GM19463 (cell line): ENCODE measurements at regions not wholly inside any gene's neighbourhood (a gene's known extent, or its start where the extent isn't known, plus 50 kb on each side); places are given as distances from the start of the nearest gene placed in this dataset.

Source experiments
- ATAC-seq: cut with Tn5 transposase; IDR thresholded peaks from one replicate; pipeline ENCODE4 v1.9.1; 2021; ENCODE audit warnings: mild to moderate bottlenecking, moderate library complexity; ENCODE audit not compliant: unreplicated experiment

DNA sequence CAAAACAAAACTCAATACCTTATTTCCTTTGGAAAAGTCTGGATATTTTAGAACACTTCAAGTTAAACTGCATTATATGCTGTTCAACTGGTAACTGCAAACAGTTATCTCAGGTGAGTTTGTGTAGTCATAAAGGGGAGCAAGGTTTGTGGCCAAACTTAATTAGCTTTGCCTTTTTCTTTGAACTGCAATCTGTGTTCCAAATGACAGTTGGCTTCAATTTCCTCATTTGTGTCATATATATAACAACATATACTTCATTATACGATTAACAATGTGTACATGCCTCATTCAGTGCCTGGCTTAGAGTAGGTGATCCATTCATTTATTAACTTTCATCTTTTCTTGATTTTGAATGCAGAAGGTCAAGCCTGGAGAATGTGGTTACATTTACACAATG lies 55.8 kb downstream of the KCNE4 start:
- no peak for ATAC-seq

DNA sequence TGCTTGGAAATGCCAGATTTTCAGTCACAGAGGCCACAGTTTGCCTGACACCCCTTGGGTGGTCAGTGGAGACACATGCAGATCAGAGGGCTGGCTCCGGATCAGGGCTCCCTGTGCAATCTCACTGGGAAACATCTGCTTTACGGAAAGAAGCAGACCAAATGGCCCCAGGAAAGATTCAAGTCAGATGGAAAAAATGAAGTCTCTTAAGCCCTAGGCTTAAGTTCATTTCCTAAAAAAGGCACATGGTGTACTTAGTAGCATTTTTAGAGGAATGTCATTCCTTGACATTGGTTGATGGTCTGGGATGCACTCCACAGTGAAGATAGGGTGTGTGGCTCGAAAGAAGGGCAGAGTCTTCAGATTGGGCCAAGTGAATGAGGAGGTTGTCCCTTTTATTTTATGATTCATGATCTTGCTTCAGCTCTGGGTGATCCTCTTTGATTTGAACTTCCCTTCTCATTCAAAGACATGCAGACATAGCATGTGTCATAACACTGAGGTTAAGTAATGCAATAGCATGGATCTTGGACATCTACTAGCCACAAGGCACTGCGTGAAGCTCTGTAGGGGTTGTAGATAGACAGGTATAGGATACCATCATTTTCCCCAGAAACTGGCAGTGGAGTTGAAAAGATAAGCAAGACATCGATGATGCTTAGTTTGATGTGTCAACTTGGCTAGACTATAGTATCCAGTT lies 56.5 kb downstream of the KCNE4 start:
- ATAC-seq = no peak

DNA sequence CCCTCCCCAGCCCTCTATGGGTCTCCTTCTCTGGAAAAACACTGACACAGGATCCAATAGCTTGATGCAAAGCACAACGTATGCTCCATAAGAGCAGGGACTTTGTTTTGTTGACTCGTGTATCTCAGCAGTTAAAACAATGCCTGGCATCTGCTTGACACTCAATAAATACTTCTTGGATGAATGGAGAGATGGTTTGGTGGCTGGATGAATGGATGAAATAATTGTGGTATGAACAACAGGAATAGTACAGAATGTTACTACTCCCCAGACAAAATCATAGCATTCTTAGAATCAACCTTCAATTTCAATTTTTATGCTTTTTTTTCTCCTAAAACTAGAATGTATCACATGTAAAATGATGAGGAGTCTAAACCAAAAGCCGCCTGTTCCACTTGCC lies 57.4 kb downstream of the KCNE4 start:
- no peak for ATAC-seq

DNA sequence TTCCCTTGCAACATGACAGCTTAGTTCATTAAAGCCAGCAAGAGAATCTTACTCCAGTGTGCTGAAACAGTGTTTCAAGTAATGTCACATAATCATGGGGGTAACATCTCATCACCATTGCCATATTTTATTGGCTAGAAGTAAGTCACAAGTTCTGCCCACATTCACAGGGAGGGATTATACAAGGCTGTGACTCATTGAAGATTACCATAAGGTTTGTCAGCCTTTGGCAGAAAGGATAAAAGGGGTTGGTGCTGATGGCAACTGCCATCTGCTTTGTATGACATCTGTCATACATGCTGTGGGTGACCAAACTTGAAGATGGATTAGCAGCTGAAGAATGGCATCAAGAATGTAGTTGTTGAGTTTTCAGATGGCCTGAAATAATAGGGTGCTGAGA lies 61.2 kb downstream of the KCNE4 start:
- no peak for ATAC-seq

DNA sequence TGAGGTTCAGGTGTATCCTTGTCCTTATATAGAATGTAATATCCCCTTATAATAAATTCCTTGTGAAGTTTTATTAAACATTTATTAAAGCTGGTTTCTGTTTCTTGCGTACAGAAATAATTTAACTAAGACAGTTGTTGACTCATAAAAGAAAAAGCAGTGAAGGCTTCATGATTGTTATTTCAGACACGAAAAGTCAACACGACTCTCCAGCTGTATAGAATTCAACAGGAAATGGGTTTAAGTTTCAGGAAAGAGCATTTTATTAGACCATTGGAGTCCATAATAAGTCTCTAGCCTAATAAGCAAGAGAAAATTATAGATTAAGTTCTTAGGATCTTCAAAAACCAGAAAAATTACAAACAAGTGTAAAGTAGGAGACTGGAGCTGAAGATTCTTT lies 62.2 kb downstream of the KCNE4 start:
- no peak for ATAC-seq

DNA sequence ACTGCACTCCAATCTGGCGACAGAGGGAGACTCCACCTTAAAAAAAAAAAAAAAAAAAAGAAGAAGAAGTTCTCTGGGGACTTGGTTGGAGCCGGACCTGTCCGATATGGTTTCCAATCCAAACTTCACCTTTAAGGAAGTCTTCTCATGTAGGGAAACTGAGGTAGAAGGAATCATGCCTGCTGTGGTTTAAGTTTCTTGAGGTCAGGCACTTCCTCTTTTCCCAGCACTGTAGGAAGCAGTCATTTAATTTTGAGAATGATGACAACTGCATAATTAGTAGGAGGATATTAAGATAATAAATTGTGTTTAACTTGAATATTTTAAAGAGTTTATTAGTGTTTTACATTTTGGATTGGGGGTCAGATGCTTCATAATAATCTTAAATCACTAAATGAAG lies 62.9 kb downstream of the KCNE4 start:
- ATAC-seq = no peak

DNA sequence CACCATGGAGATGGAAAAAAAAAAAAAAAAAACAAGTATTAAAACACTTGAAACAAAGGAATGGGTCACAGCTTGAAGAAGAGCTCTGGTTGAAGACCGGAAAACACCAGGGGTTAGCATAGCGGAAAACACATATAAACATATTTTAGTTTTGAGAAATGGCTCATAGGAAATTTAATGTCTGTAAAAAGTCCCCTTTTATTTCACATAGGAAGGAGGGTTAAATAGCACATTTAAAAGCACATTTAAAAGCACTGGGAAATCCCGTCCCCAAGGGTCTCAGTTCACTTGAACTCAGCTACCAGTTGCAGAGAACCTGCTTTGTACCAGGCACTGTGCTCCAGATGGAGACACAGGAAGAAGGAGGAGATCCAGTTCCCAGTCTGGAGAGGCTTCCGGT lies 65.5 kb downstream of the KCNE4 start:
- no peak for ATAC-seq

DNA sequence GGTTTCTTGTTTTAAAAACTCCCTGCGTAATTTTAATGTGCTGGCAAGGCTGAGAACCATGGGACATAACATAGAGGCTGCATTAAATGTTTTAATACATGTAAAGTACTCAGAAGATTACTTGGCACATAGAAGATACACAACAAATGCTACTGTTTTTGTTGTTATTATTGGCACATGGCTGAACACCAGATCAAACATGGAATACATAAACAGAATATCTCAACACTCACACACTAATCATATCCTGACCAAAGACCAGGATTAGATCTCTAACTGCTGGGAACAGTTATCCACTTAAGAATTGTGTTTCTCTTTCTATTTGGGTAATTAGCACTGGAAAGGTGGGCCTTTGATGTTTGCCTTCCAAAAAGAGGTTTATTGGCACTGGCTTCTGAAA lies 69.3 kb downstream of the KCNE4 start:
- ATAC-seq = no peak

DNA sequence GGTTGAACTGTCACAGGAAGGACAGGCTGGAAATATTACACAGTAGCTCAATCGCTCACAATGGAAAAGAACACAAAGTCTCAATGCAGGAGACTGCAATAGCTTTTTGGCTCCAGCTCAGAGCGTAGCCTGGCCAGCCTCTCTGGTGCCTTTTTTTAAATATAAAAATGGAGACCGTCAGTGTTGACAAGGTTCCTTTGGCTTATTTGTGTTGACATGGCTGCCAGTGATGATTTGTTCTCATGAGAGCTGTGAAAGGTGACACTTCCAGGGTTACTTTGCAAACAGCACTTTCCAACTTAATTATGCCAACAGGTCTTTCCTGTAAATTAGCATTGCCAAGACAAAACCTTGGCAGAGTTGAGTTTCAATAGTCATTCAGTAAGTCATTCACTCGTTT lies 70.8 kb downstream of the KCNE4 start:
- ATAC-seq = no peak

DNA sequence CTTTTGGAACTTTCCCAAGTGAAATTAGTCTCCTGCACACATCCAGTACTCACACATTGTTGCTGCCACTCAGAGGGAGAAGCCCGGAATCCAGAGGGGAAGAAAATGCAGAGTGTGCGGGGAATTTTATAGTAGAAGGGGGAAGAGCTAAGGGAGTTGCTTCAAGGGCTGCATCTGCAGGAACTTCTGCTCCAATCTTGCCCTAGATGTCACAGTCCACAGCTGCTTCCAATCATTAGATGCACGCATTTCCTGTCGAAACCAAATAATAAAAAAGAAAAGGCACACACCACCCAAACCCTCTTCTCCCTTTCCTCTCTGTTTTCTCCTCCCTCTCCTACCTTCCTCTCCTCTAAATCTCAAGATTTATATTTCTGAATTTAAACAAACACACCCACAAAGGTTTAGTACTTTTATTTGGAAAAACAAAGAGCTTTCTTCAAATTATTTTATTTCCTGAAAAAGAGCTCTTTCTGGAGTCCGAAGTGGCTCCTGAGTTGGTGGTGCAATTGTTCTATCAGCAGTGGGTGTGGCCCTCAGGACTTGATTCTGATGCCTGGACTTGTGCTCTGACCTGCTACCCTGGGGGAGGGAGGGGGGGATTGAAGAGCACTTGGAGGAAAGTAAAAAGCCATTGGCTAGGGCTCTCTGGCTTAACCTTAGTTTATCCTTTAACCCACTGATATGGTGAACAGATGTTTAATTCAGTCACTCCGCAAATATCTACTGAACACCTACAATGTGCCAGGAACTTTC lies 72.0 kb downstream of the KCNE4 start:
- no peak for ATAC-seq

DNA sequence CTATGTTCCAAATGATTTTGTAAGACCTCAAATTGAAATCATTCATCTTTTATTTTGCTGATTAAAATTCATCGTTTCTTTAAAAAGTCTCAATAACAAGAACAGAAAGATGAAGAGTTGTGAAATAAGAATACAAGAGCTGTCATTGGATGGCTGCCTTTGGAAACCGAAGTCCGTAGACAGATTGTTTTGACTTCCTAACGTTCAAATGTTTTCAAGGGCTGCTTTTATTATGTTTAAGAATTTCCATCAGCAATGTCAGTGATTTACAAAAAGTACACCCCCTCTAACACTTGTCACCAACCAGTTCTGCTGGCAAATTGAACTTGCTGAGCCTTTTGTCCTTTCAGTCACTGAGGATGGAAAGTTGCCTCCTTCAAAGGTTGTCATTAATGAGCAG lies 89.6 kb downstream of the KCNE4 start:
- no peak for ATAC-seq

DNA sequence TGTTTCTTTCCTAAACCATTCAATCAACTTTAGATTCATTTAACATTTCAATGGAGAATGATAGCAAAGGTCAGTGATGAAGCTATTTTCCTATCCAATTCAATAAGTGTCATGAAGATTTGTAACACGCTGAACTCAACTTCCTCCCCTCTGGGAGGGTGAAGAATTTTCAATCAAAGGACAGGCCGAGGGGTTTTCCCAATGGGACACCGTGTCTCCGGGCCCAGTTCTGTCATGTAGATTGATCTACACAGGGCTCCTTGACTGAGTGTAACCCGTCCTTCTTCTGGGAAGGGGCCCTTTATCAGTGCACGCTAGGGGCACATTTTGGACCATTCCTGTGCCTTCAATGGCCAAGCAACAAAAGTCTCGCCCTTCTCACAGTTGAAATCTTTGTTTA lies 90.1 kb downstream of the KCNE4 start:
- no peak for ATAC-seq

DNA sequence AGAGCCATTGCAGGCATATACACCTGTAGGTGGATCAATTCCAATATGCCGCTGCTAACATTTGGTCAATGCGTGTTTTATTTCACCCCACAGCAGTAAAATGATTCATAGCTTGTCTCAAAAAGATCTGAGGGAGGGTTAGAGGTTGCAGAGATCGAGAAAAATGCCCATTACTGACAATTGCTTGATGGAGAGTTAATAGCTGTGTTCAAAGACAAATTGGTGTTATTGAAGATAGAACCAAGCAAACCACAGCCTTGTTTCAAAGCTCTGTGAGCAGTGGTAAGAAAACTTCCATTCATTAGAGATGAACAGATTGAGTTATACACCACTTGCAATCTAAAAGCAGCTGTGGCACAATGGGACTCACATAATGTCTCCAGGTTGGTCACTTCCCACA lies 95.4 kb downstream of the KCNE4 start:
- ATAC-seq = no peak

DNA sequence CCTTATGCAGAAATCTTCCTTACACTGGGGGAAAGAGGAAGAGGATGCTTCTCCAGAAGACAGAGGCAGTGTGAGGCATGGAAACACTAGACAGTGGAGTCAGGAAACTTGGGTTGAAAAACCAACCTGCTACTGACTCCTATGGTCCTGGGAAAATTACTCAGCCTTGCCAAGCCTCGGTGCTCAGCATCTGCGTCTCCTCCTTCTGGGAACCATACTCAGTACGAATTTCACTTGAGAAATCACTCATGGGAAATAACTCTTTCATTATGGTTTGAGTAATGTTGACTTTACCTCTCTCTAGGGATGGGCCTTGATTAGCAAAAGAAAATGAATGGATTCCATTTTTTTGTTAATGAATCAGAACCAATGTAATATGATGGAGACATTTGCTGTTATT lies 96.5 kb downstream of the KCNE4 start:
- no peak for ATAC-seq

DNA sequence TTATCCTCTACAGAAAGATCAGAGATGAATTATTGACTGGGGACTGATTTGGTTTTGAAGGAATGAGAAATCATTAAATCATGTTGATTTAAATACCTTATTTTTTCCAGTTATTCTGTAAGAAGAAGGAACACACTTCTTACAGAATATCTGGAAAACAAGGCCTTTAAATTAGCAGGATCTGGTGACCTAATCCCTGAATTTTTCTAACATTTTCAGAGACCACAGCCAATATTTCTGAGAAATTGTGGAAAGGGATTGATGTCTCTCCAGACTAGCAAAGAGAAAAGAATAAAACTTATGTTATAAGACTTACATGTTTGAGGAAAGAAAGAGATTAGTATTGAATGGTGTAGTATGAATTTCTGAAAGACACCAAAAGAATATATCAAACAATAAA lies 104.0 kb downstream of the KCNE4 start:
- no peak for ATAC-seq

DNA sequence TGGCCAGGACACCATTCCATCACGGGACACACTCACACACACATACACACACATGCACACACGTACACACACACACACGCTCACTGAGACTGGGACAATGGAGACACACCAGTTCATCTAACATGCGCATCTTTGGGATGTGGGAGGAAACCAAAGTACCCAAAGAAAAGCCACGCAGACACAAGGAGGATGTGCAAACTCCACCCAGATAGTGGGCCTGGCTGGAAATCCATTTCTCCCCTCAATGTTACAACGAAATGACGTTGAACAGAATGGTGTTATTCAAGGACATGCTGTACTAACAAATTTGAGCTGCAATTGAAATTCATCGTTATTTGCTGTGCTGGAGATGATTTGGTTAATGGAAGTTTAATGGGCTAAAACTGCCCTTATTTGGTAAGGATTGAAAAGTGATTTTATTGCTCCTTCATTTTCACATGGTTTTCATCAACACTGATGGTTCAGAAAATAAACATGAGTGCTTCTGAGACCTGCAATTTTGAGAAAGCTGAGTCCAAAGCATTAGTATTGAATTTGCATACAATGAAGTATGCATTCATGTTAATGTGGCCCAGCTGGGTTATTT lies 110.0 kb downstream of the KCNE4 start:
- no peak for ATAC-seq

DNA sequence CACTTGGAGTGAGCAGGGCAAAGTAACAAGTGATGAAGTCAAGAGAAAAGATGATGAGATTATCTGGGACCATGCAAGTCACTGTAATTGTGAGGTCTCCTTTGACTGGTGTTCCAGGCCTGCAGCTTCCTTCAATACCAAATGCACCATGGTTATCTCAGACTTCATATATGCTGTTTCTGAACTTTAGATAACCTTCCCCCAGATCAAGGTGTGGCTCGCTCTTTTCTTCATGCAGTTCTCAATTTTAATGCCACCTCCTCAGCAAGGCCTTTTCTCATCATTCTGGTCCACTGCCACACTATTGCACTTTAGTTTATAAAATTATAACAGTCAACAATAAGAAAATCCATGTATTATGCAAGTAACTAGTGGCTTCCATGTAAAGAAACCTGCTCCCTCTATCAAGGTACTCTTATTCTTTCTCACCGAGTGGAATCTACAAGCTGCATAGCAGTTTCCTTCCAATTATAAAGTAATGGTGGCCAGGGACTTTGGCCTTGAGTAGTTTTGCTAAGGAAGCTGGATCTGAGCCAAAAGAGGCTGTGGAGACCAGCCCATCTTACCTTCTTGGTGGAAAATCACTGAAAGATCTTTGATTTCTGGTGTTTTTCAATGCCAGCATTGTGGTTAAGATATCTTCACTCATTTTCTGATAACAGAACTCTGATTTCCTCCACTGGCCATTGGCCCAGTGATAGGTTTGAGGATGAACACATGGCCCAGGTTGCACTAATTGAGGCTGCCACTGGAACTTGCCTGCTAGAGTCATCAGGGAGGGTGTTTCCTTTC lies 113.6 kb downstream of the KCNE4 start:
- ATAC-seq = no peak

DNA sequence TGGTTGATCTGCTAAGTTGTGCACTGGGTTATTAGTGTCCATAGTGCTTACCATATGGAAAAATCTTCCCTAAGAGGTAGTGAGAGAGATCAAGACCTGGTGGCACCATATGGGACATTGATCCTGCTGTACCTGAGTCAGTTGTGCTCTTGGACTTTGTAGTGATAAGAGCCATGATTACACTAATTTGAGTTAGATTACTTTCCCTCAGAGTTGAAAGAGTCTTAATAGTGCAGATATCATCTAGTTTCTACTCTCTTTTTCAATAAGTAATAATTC lies 114.2 kb downstream of the KCNE4 start:
- ATAC-seq = no peak

DNA sequence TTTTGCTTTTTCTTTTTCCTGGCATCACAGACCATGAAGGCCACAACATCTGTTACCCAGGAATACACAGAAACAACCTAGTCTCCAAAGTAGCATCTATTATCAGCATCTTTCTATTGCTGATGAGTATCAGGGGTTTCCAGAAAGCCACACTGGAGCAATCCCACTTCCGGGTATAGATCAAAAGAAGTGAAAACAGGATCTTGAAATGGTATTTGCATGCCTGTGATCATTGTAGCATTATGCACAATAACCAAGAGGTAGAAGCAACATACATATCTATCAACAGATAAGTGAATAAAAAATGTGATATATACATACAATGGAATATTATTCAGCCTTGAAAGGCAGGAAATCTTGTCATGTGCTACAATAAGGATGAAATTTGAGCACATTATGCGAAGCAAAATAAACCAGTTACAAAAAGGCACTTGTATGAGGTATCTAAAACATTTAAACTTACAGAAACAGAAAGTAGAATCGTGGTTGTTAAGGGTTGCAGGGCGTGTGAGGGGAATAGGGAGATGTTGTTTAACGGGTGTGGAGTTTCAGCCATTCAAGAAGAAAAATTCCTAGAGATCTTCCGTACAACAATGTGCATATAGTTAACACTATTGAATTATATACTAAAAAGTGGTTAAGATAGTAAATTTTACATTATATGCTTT lies 115.1 kb downstream of the KCNE4 start:
- no peak for ATAC-seq

DNA sequence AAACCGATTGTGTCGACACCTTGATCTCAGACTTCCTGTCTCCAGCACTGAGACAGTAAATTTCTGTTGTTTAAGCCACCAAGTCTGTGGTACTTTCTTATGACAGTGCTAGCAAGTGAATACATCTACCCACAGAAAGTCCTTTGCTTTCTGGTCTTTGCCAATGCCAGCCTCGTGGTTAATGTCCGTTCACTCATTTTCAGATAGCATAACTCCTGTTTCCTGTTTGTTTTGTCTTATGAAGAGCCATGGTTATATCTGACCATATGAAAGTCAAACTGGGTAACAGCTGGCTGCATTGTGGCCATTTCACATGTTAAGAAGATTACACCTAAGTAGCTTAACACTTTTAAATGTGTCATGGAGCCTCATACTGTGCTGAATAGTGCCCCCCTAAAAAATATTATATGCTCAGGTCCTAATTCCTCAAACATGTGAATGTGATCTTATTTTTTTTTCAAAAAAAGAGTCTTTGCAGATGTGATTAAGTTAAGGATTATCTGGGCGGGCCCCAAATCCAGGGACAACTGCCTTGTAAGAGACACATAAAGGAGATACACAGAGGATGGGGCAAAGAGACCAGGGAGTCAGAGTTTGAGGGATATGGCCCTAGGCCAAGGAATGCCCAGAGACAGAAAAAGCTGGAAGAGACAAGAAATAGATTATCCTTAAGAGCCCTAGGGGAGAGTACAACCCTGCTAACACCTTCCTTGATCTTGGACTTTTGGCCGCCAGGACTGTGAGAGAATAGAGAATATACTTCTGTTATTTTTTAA lies 118.0 kb downstream of the KCNE4 start:
- peak; percentile 68 for ATAC-seq

DNA sequence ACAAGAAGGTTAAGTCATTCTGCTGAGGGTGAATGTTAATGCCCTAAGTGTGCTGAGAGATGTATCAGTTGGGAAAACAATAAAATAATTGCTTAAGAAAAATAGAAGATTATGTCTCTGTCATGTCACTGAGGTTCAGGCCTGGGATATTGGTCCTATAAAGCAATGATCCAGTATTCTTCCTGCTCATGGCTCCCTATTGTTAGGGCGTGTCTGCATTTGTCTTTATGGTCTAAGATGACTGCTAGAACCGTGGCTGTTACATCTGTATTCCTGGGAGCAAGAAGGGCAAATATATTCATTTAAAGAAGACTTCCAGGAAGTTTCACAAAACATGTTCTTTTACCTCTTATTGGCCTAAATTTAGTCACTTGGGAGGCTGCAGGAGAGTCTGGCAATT lies 125.0 kb downstream of the KCNE4 start:
- no peak for ATAC-seq
